ENCODE measurements at regions not wholly inside any gene's neighbourhood (a gene's known extent, or its start where the extent isn't known, plus 50 kb on each side); places are given as distances from the start of the nearest gene placed in this dataset.

- no peak for TF ChIP-seq CTCF (IDR thresholded peaks at IDR 0.05; ENCODE audit: low read length)
- no peak for TF ChIP-seq EZH2 (IDR thresholded peaks at IDR 0.05; ENCODE audit: borderline replicate concordance, low read length)
Measured at GRCh38 chr6:44569131-44569530, 181.6 kb downstream of the CDC5L start.

All from OCI-LY1 (cell line).